Skeletal muscle tissue (tissue), 3 donors: ENCODE measurements at regions not wholly inside any gene's neighbourhood (a gene's known extent, or its start where the extent isn't known, plus 50 kb on each side); places are given as distances from the start of the nearest gene placed in this dataset.

Experiments used
- H3K27ac ChIP-seq: one replicate; pipeline ENCODE4 v1.7.0; 2013; ENCODE audit warnings: mild to moderate bottlenecking, low read depth, low read length, inconsistent platforms
- H3K27me3 ChIP-seq, 3 donors: one replicate each; pipeline ENCODE4 v1.7.0; 2013; ENCODE audit warnings: low read length in 3 of 3; ENCODE audit not compliant: control insufficient read depth in 3 of 3, insufficient read depth in 3 of 3
- H3K36me3 ChIP-seq, 3 donors: one replicate each; pipeline ENCODE4 v1.7.0; 2013; ENCODE audit warnings: low read length in 3 of 3; ENCODE audit not compliant: control insufficient read depth in 3 of 3, insufficient read depth in 3 of 3
- H3K4me1 ChIP-seq, 3 donors: one replicate each; pipeline ENCODE4 v1.7.0; 2013; ENCODE audit warnings: low read length in 3 of 3, mild to moderate bottlenecking in 3 of 3; ENCODE audit not compliant: control insufficient read depth in 3 of 3, insufficient read depth in 3 of 3
- H3K4me3 ChIP-seq, 3 donors: one replicate each; pipeline ENCODE4 v1.7.0; 2013; ENCODE audit warnings: low read length in 3 of 3
- H3K9ac ChIP-seq, 3 donors: one replicate each; pipeline ENCODE4 v1.7.0; 2013; ENCODE audit warnings: low read length in 3 of 3, mild to moderate bottlenecking in 3 of 3, moderate library complexity in 2 of 3, low read depth in 1 of 3
- H3K9me3 ChIP-seq, 3 donors: one replicate each; pipeline ENCODE4 v1.7.0; 2013; ENCODE audit warnings: low read length in 3 of 3; ENCODE audit not compliant: control insufficient read depth in 3 of 3
- donor health status: Osteomylitis.

GRCh38 chr3:44031387-44032380 is 210.0 kb upstream of the TOPAZ1 start:
- Histone ChIP-seq H3K4me3 (no peak overlapping the region), H3K4me1 (no peaks in the 10 kb centered on the region), H3K27ac (no peak overlapping the region), H3K9ac (no peak overlapping the region), H3K9me3 (no peaks in the 10 kb centered on the region), H3K27me3 (peaks cover 15 to 24% (median 17%) of the 10 kb centered on the region in 3 donors), H3K36me3 (no peaks in the 10 kb centered on the region)

- no peak overlapping the region for H3K9ac ChIP-seq
- H3K9me3 ChIP-seq: no peaks in the 10 kb centered on the region
- no peaks in the 10 kb centered on the region for H3K4me1 ChIP-seq
- peaks cover 15 to 17% (median 16%) of the 10 kb centered on the region in 3 donors for H3K27me3 ChIP-seq
- no peaks in the 10 kb centered on the region for H3K36me3 ChIP-seq
- no peak overlapping the region for H3K4me3 ChIP-seq
- H3K27ac ChIP-seq: no peak overlapping the region
Observed at GRCh38 chr3:44032487-44032886, 209.2 kb upstream of the TOPAZ1 start.

GRCh38 chr3:44033123-44033522 is 208.6 kb upstream of the TOPAZ1 start:
- H3K27ac ChIP-seq: no peak overlapping the region
- no peaks in the 10 kb centered on the region for H3K4me1 ChIP-seq
- H3K27me3 ChIP-seq: peaks cover 13 to 16% (median 15%) of the 10 kb centered on the region in 3 donors

GRCh38 chr3:44036850-44037249 is 204.8 kb upstream of the TOPAZ1 start:
- H3K4me1 ChIP-seq: no peaks in the 10 kb centered on the region
- H3K4me3 ChIP-seq: no peak overlapping the region
- peaks cover 2 to 7% (median 6%) of the 10 kb centered on the region in 3 donors for H3K27me3 ChIP-seq
- H3K9ac ChIP-seq: no peak overlapping the region
- no peaks in the 10 kb centered on the region for H3K9me3 ChIP-seq
- H3K36me3 ChIP-seq: no peaks in the 10 kb centered on the region
- no peak overlapping the region for H3K27ac ChIP-seq

More at GRCh38 chr3:44033123-44033522, 208.6 kb upstream of the TOPAZ1 start:
- no peaks in the 10 kb centered on the region for H3K36me3 ChIP-seq
- no peak overlapping the region for H3K9ac ChIP-seq
- no peak overlapping the region for H3K4me3 ChIP-seq
- H3K9me3 ChIP-seq: no peaks in the 10 kb centered on the region

- no peak overlapping the region for H3K4me3 ChIP-seq
- no peaks in the 10 kb centered on the region for H3K36me3 ChIP-seq
- no peaks in the 10 kb centered on the region for H3K9me3 ChIP-seq
- no peak overlapping the region for H3K9ac ChIP-seq
- no peaks in the 10 kb centered on the region for H3K4me1 ChIP-seq
- no peak overlapping the region for H3K27ac ChIP-seq
- peaks cover 0 to 7% (median 6%) of the 10 kb centered on the region in 3 donors for H3K27me3 ChIP-seq
Observed at GRCh38 chr3:44039006-44039405, 202.7 kb upstream of the TOPAZ1 start.

- no peaks in the 10 kb centered on the region for H3K9me3 ChIP-seq
- peaks cover 0 to 7% (median 2%) of the 10 kb centered on the region in 3 donors for H3K27me3 ChIP-seq
- no peaks in the 10 kb centered on the region for H3K36me3 ChIP-seq
- H3K27ac ChIP-seq: no peak overlapping the region
- no peaks in the 10 kb centered on the region for H3K4me1 ChIP-seq
- no peak overlapping the region for H3K4me3 ChIP-seq
- H3K9ac ChIP-seq: no peak overlapping the region
Observed at GRCh38 chr3:44041726-44042125, 200.0 kb upstream of the TOPAZ1 start.

- H3K9me3 ChIP-seq: no peaks in the 10 kb centered on the region
Observed at GRCh38 chr3:44042772-44043171, 198.9 kb upstream of the TOPAZ1 start.

GRCh38 chr3:44045476-44046275 is 196.0 kb upstream of the TOPAZ1 start:
- Histone ChIP-seq H3K27ac (no peak overlapping the region), H3K27me3 (peaks cover 2 to 10% (median 3%) of the 10 kb centered on the region in 3 donors), H3K9ac (no peak overlapping the region), H3K4me3 (no peak overlapping the region), H3K9me3 (no peaks in the 10 kb centered on the region), H3K36me3 (no peaks in the 10 kb centered on the region), H3K4me1 (no peaks in the 10 kb centered on the region)

More at GRCh38 chr3:44042772-44043171, 198.9 kb upstream of the TOPAZ1 start:
- H3K36me3 ChIP-seq: no peaks in the 10 kb centered on the region
- no peak overlapping the region for H3K9ac ChIP-seq
- H3K27ac ChIP-seq: no peak overlapping the region
- H3K4me3 ChIP-seq: no peak overlapping the region
- H3K4me1 ChIP-seq: no peaks in the 10 kb centered on the region
- H3K27me3 ChIP-seq: peaks cover 0 to 2% (median under 1%) of the 10 kb centered on the region in 3 donors

- H3K4me1 ChIP-seq: no peaks in the 10 kb centered on the region
- no peaks in the 10 kb centered on the region for H3K36me3 ChIP-seq
- H3K27ac ChIP-seq: no peak overlapping the region
- H3K4me3 ChIP-seq: no peak overlapping the region
- peaks cover 5 to 20% (median 17%) of the 10 kb centered on the region in 3 donors for H3K27me3 ChIP-seq
- H3K9me3 ChIP-seq: no peaks in the 10 kb centered on the region
- H3K9ac ChIP-seq: no peak overlapping the region
Observed at GRCh38 chr3:44047796-44048195, 193.9 kb upstream of the TOPAZ1 start.
